CD14-positive monocyte (primary cell): ENCODE measurements at regions not wholly inside any gene's neighbourhood (a gene's known extent, or its start where the extent isn't known, plus 50 kb on each side); places are given as distances from the start of the nearest gene placed in this dataset.

Source experiments
- DNase-seq, 3 donors: peaks; one replicate each; pipeline ENCODE4 v3.0.0-alpha.2; 2011 to 2022
- H2AFZ ChIP-seq: 2 replicates; pipeline ENCODE4 v1.6.0; 2012; ENCODE audit warnings: mild to moderate bottlenecking, low read depth, low read length, inconsistent platforms; ENCODE audit not compliant: insufficient read depth, poor library complexity, severe bottlenecking
- H3K27ac ChIP-seq, 2 donors: 1 replicate in 1 of 2; 2 replicates in 1 of 2; pipeline ENCODE4 v1.5.1; 2012 to 2013; ENCODE audit warnings: low read length in 2 of 2, control low read depth in 1 of 2, inconsistent platforms in 1 of 2, low read depth in 1 of 2, mild to moderate bottlenecking in 1 of 2
- H3K27me3 ChIP-seq, 2 donors: one replicate each; pipeline versions ENCODE4 v1.6.0 to v1.6.1; 2011 to 2013; ENCODE audit warnings: low read length in 2 of 2; ENCODE audit not compliant: control insufficient read depth in 2 of 2, insufficient read depth in 2 of 2
- H3K36me3 ChIP-seq, 2 donors: replicated peaks in 1 of 2; 1 replicate in 1 of 2; 2 replicates in 1 of 2; pipeline versions ENCODE4 v1.5.1 to v1.6.1; 2012 to 2013; ENCODE audit warnings: low read length in 2 of 2, control low read depth in 1 of 2, inconsistent platforms in 1 of 2, mild to moderate bottlenecking in 1 of 2; ENCODE audit not compliant: insufficient read depth in 2 of 2, control insufficient read depth in 1 of 2
- H3K4me1 ChIP-seq, 2 donors: 1 replicate in 1 of 2; 2 replicates in 1 of 2; pipeline versions ENCODE4 v1.5.1 to v1.6.1; 2012 to 2013; ENCODE audit warnings: low read length in 2 of 2, control low read depth in 1 of 2, inconsistent platforms in 1 of 2, mild to moderate bottlenecking in 1 of 2, moderate library complexity in 1 of 2; ENCODE audit not compliant: insufficient read depth in 2 of 2, control insufficient read depth in 1 of 2
- H3K4me2 ChIP-seq: replicated peaks from 2 replicates; pipeline ENCODE3; 2012; ENCODE audit warnings: low read length, moderate library complexity, mild to moderate bottlenecking; ENCODE audit not compliant: poor library complexity, severe bottlenecking; ENCODE audit errors: extremely low read depth
- H3K4me3 ChIP-seq, 3 experiments: fragments of 200-600 bp in 1 of 3; sonication (generic) in 1 of 3; replicated peaks in 1 of 3; 1 replicate in 2 of 3; 2 replicates in 1 of 3; pipeline ENCODE4 v1.5.1; 2011 to 2013; ENCODE audit warnings: low read length in 3 of 3, mild to moderate bottlenecking in 3 of 3, control low read depth in 2 of 3, low read depth in 2 of 3, inconsistent platforms in 1 of 3, moderate library complexity in 1 of 3
- H3K79me2 ChIP-seq: 2 replicates; pipeline ENCODE4 v1.6.0; 2012; ENCODE audit warnings: mild to moderate bottlenecking, control low read depth, inconsistent platforms, low read length, moderate library complexity; ENCODE audit not compliant: insufficient read depth
- H3K9ac ChIP-seq: 2 replicates; pipeline ENCODE4 v1.6.0; 2017; ENCODE audit warnings: low read length, mild to moderate bottlenecking; ENCODE audit not compliant: insufficient read depth, poor library complexity, severe bottlenecking
- H3K9me3 ChIP-seq, 2 donors: replicated peaks in 1 of 2; 1 replicate in 1 of 2; 2 replicates in 1 of 2; pipeline versions ENCODE4 v1.5.1 to v1.6.1; 2012 to 2013; ENCODE audit warnings: low read length in 2 of 2, control low read depth in 1 of 2; ENCODE audit not compliant: control insufficient read depth in 1 of 2, insufficient read depth in 1 of 2
- H4K20me1 ChIP-seq: 2 replicates; pipeline ENCODE4 v1.6.0; 2012; ENCODE audit warnings: mild to moderate bottlenecking, low read length, control low read depth, moderate library complexity; ENCODE audit not compliant: insufficient read depth
- H3K27ac Mint-ChIP-seq, 7 donors: one replicate each; pipeline ENCODE4 v1.8.0; 2020; ENCODE audit warnings: mild to moderate bottlenecking in 7 of 7, mixed read lengths in 7 of 7, moderate library complexity in 6 of 7, inconsistent platforms in 2 of 7
- H3K27me3 Mint-ChIP-seq, 3 donors: one replicate each; pipeline ENCODE4 v1.8.0; 2021 to 2022; ENCODE audit warnings: low read depth in 3 of 3, mild to moderate bottlenecking in 3 of 3, mixed read lengths in 3 of 3, moderate library complexity in 3 of 3, inconsistent platforms in 1 of 3
- H3K36me3 Mint-ChIP-seq, 2 donors: one replicate each; pipeline ENCODE4 v1.8.0; 2020; ENCODE audit warnings: mixed read lengths in 2 of 2, inconsistent platforms in 1 of 2, mild to moderate bottlenecking in 1 of 2
- H3K4me1 Mint-ChIP-seq: one replicate; pipeline ENCODE4 v1.8.0; 2020; ENCODE audit warnings: mild to moderate bottlenecking, mixed read lengths
- H3K4me3 Mint-ChIP-seq, 2 donors: one replicate each; pipeline ENCODE4 v1.8.0; 2020; ENCODE audit warnings: mild to moderate bottlenecking in 2 of 2, mixed read lengths in 2 of 2, moderate library complexity in 1 of 2
- H3K9me3 Mint-ChIP-seq, 7 donors: one replicate each; pipeline ENCODE4 v1.8.0; 2020 to 2022; ENCODE audit warnings: mixed read lengths in 7 of 7, mild to moderate bottlenecking in 6 of 7, moderate library complexity in 6 of 7, inconsistent platforms in 2 of 7
- WGBS: methylation state at CpG from one replicate; pipeline ENCODE4 v1.1.5; 2013; ENCODE audit warnings: missing lambda C conversion rate; ENCODE audit not compliant: insufficient coverage; 5-methylcytosine and 5-hydroxymethylcytosine counted together
- intact Hi-C, 2 donors: fragments of 100-400 bp; cut with micrococcal nuclease; formaldehyde crosslinking; loops; one replicate each; pipeline versions ENCODE4 v1.15.0 to v1.15.1; 2023
- TF ChIP-seq, protein P1 (sequence below): fragments of 200-600 bp; IDR thresholded peaks from one replicate; pipeline ENCODE4 v1.8.0; 2022; ENCODE audit warnings: antibody characterized with exemption, mild to moderate bottlenecking

DNA sequence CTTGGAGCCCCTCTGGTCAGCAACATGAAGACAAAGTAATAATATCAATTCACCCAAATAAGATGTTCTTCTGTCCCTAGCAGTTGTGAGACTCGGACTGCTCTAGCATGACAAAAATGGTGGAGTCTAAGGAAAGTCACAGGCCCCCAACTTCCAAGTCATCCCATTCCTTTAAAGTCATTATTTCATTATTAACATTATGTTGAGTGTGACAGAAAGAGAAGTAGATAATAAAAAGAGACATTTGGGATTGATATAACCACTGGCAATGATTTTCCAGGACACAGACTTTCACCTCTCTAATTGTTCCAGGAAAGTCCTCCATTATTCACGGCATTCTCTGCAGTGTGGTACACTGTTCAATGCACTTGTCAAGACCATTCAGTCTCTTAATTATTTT lies 1533.0 kb upstream of the TENM4 start:
- Mint-ChIP-seq H3K4me3 (no peak overlapping the region), H3K4me1 (no peaks in the 10 kb centered on the region), H3K27ac (no peak overlapping the region), H3K27me3 (no peaks in the 10 kb centered on the region), H3K9me3 (peaks cover 0 to 3% (median 0%) of the 10 kb centered on the region in 7 donors), H3K36me3 (no peaks in the 10 kb centered on the region)
- Histone ChIP-seq H3K9me3 (no peaks in the 10 kb centered on the region), H3K4me1 (no peaks in the 10 kb centered on the region), H2AFZ (no peak overlapping the region), H3K4me3 (no peak overlapping the region), H3K79me2 (no peaks in the 10 kb centered on the region), H3K4me2 (no peak overlapping the region), H3K9ac (no peak overlapping the region), H4K20me1 (no peaks in the 10 kb centered on the region), H3K27me3 (no peaks in the 10 kb centered on the region), H3K36me3 (no peaks in the 10 kb centered on the region), H3K27ac (no peak overlapping the region)
- TF ChIP-seq, protein P1, sequence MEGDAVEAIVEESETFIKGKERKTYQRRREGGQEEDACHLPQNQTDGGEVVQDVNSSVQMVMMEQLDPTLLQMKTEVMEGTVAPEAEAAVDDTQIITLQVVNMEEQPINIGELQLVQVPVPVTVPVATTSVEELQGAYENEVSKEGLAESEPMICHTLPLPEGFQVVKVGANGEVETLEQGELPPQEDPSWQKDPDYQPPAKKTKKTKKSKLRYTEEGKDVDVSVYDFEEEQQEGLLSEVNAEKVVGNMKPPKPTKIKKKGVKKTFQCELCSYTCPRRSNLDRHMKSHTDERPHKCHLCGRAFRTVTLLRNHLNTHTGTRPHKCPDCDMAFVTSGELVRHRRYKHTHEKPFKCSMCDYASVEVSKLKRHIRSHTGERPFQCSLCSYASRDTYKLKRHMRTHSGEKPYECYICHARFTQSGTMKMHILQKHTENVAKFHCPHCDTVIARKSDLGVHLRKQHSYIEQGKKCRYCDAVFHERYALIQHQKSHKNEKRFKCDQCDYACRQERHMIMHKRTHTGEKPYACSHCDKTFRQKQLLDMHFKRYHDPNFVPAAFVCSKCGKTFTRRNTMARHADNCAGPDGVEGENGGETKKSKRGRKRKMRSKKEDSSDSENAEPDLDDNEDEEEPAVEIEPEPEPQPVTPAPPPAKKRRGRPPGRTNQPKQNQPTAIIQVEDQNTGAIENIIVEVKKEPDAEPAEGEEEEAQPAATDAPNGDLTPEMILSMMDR, result no peak
- DNase-seq, result no peak
- no CpG with 5 or more reads among the region's 2 CpGs for WGBS
- intact Hi-C loops, result no loop called here

DNA sequence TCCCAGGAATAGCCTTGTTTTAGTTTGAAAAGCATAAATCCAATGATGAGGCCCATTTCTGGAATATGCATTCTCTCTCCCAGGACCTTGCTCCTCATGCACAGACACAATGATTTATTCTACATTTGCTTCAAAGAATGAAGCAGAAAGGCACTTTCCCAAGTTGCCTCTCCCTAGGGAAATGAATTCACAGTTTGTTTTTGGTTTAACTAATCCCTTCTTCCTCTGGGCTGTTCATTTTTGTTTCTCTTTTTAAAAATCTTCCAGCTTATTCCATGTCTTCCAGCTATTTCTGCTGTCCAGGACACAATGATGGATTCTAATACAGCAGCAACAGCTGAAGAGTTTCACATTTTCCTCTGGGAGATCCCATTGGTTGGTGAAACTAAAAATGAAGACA lies 1529.2 kb upstream of the TENM4 start:
- Histone ChIP-seq H3K27ac (no peak overlapping the region), H3K4me3 (no peak overlapping the region), H3K9me3 (no peaks in the 10 kb centered on the region), H3K79me2 (no peaks in the 10 kb centered on the region), H2AFZ (no peak overlapping the region), H3K9ac (no peak overlapping the region), H4K20me1 (no peaks in the 10 kb centered on the region), H3K36me3 (no peaks in the 10 kb centered on the region), H3K4me2 (no peak overlapping the region), H3K27me3 (no peaks in the 10 kb centered on the region), H3K4me1 (no peaks in the 10 kb centered on the region)
- Mint-ChIP-seq H3K27ac (no peak overlapping the region), H3K36me3 (no peaks in the 10 kb centered on the region), H3K9me3 (peaks cover 0 to 7% (median 2%) of the 10 kb centered on the region in 7 donors), H3K27me3 (peaks cover 0 to 3% (median 0%) of the 10 kb centered on the region in 3 donors), H3K4me3 (no peak overlapping the region), H3K4me1 (no peaks in the 10 kb centered on the region)
- DNase-seq, result no peak
- TF ChIP-seq, protein P1, result no peak
- intact Hi-C loops, result no loop called here
